K562 (cell line): ENCODE measurements at regions not wholly inside any gene's neighbourhood (a gene's known extent, or its start where the extent isn't known, plus 50 kb on each side); places are given as distances from the start of the nearest gene placed in this dataset.

Experiments
- ATAC-seq: fragments of 200-7000 bp; cut with Tn5 transposase; 3 replicates; pipeline ENCODE4 v1.9.1; 2020; ENCODE audit warnings: moderate library complexity
- BruUV-seq: library from RNA; stranded (reverse); fragments of 400-500 nt; replicated peaks from 2 replicates; lab custom pipeline; 2021; lab: Mats Ljungman, UMichigan
- CTCF ChIA-PET: fragments of 300-600 bp; formaldehyde crosslinking; extraction: SDS; loops from one replicate; lab custom pipeline; 2021; ENCODE audit warnings: low intra/inter-chr PET ratio; lab: Yijun Ruan, JAX
- POLR2A ChIA-PET: fragments of 300-600, 350-650 bp; sonication (Branson Sonifier 250); formaldehyde crosslinking; extraction: SDS; loops from one replicate; lab custom pipeline; 2021; ENCODE audit warnings: antibody characterized with exemption, inconsistent platforms; lab: Yijun Ruan, JAX
- DNase-seq, 4 experiments: peaks; one replicate each; pipeline versions ENCODE4 v3.0.0 to v3.0.0-alpha.2; 2011 to 2018; ENCODE audit warnings: low spot score in 3 of 4, mixed read lengths in 3 of 4; ENCODE audit errors: extremely low read depth in 1 of 4
- FAIRE-seq: peaks from 2 replicates; lab custom pipeline; 2011; peaks lifted over from hg19 to GRCh38; lab: Jason Lieb, UNC
- H2AFZ ChIP-seq: 2 replicates; pipeline ENCODE4 v1.6.0; 2011; ENCODE audit warnings: low read depth, low read length, control low read depth, inconsistent platforms
- H3K27ac ChIP-seq: fragments of 200-600 bp; 3 replicates; pipeline ENCODE4 v1.8.0; 2011; ENCODE audit warnings: low read depth, mild to moderate bottlenecking, control low read depth, inconsistent platforms, low read length, moderate library complexity, mixed read lengths; ENCODE audit errors: extremely low read depth
- H3K27me3 ChIP-seq, 2 experiments: fragments of 300-600 bp in 1 of 2; 2 replicates in 1 of 2; 3 replicates in 1 of 2; pipeline versions ENCODE4 v1.6.0 to v1.8.0; 2011; ENCODE audit warnings: inconsistent platforms in 2 of 2, low read length in 2 of 2, mild to moderate bottlenecking in 1 of 2, mixed read lengths in 1 of 2, moderate library complexity in 1 of 2; ENCODE audit not compliant: control insufficient read depth in 2 of 2, insufficient read depth in 2 of 2
- H3K36me3 ChIP-seq: fragments of 300-600 bp; 3 replicates; pipeline ENCODE4 v1.8.0; 2011; ENCODE audit warnings: mild to moderate bottlenecking, low read length, inconsistent platforms; ENCODE audit not compliant: control insufficient read depth, insufficient read depth
- H3K4me1 ChIP-seq, 2 experiments: fragments of 200-600 bp in 1 of 2; replicated peaks in 1 of 2; 2 replicates in 1 of 2; 3 replicates in 1 of 2; pipeline versions ENCODE4 v1.5.1 to v1.8.0; 2011; ENCODE audit warnings: inconsistent platforms in 2 of 2, low read length in 2 of 2, mild to moderate bottlenecking in 1 of 2, mixed read lengths in 1 of 2, moderate library complexity in 1 of 2; ENCODE audit not compliant: control insufficient read depth in 2 of 2, insufficient read depth in 2 of 2
- H3K4me2 ChIP-seq: 2 replicates; pipeline ENCODE4 v1.6.1; 2011; ENCODE audit warnings: low read length, control low read depth, inconsistent platforms, mixed read lengths; ENCODE audit not compliant: insufficient read depth
- H3K4me3 ChIP-seq: fragments of 200-600 bp; sonication (generic), shearing (Covaris generic); 2 replicates; pipeline ENCODE4 v1.5.1; 2016; ENCODE audit warnings: control low read depth, inconsistent platforms
- H3K79me2 ChIP-seq: fragments of 200-600 bp; 3 replicates; pipeline ENCODE4 v1.8.0; 2011; ENCODE audit warnings: low read length, inconsistent platforms; ENCODE audit not compliant: control insufficient read depth, insufficient read depth
- H3K9ac ChIP-seq, 2 experiments: 2 replicates each; pipeline versions ENCODE4 v1.6.0 to v1.6.1; 2011; ENCODE audit warnings: low read depth in 2 of 2, low read length in 2 of 2, control low read depth in 1 of 2, inconsistent platforms in 1 of 2, mild to moderate bottlenecking in 1 of 2, mixed read lengths in 1 of 2; ENCODE audit not compliant: insufficient read depth in 1 of 2
- H3K9me1 ChIP-seq: one replicate; pipeline ENCODE4 v1.6.0; 2011; ENCODE audit warnings: inconsistent platforms, mild to moderate bottlenecking, low read length, moderate library complexity; ENCODE audit not compliant: control insufficient read depth, insufficient read depth
- H3K9me3 ChIP-seq: replicated peaks from 2 replicates; pipeline ENCODE4 v1.5.1; 2011; ENCODE audit warnings: low read depth, low read length, inconsistent platforms; ENCODE audit not compliant: control insufficient read depth, insufficient read depth
- H4K20me1 ChIP-seq: replicated peaks from 2 replicates; pipeline ENCODE4 v1.6.1; 2011; ENCODE audit warnings: low read length, inconsistent platforms, mixed read lengths; ENCODE audit not compliant: control insufficient read depth, insufficient read depth
- ATF4 ChIP-seq: fragments of 450-650 bp; formaldehyde crosslinking; IDR thresholded peaks from 2 replicates; pipeline ENCODE4 v1.4.0; 2022; ENCODE audit warnings: mild to moderate bottlenecking, moderate library complexity
- BCOR ChIP-seq: fragments of 450-650 bp; IDR thresholded peaks from 2 replicates; pipeline ENCODE4 v1.6.1; 2016
- FOXP4 ChIP-seq: sonication (generic); formaldehyde crosslinking; IDR thresholded peaks from 2 replicates; pipeline ENCODE4 v1.8.0; 2022; ENCODE audit warnings: mild to moderate bottlenecking, missing genetic modification reagents, borderline replicate concordance
- SP2 ChIP-seq: IDR thresholded peaks from 2 replicates; pipeline ENCODE4 v1.6.1; 2011; ENCODE audit warnings: mild to moderate bottlenecking, low read depth, low read length, moderate library complexity; ENCODE audit not compliant: poor library complexity, severe bottlenecking; ENCODE audit errors: extremely low read depth
- TCF7 ChIP-seq: sonication (generic); IDR thresholded peaks from 2 replicates; pipeline ENCODE4 v1.6.1; 2016; ENCODE audit warnings: antibody characterized with exemption, borderline replicate concordance
- in situ Hi-C: fragments of 300-500 bp; cut with MboI; formaldehyde crosslinking; loops from 4 replicates; pipeline ENCODE4 v1.15.0; 2018; ENCODE audit warnings: inconsistent platforms, mixed read lengths
- intact Hi-C: fragments of 100-400 bp; cut with micrococcal nuclease; formaldehyde crosslinking; loops from 2 replicates; pipeline ENCODE4 v1.14.2; 2022
- TF ChIP-seq, protein P1 (sequence below): fragments of 450-650 bp; IDR thresholded peaks from 2 replicates; pipeline ENCODE4 v1.6.1; 2018; ENCODE audit warnings: mild to moderate bottlenecking, low read depth; ENCODE audit not compliant: partially characterized antibody
- TF ChIP-seq, protein P2 (sequence below), 3 experiments: fragments of 200-800 bp in 1 of 3; fragments of 250-450 bp in 1 of 3; fragments of 450-650 bp in 1 of 3; sonication (Bioruptor Pico) in 1 of 3; sonication (Bioruptor generic) in 1 of 3; formaldehyde crosslinking in 1 of 3; IDR thresholded peaks; 2 replicates each; pipeline versions ENCODE4 v1.6.1 to v1.8.0; 2016 to 2022; ENCODE audit warnings: mild to moderate bottlenecking in 2 of 3, missing genetic modification characterization in 2 of 3, missing compliant biosample characterization in 1 of 3, moderate library complexity in 1 of 3

- no peak for DNase-seq
- H3K36me3 ChIP-seq, result no peaks in the 10 kb centered on the region
- H3K9me3 ChIP-seq, result no peaks in the 10 kb centered on the region
- POLR2A ChIA-PET, result no interaction called here
- no peaks in the 10 kb centered on the region for H3K27me3 ChIP-seq
- no peaks in the 10 kb centered on the region for H3K9me1 ChIP-seq
- no peak for ATAC-seq
- intact Hi-C loops, result no loop called here
- H3K79me2 ChIP-seq, result no peaks in the 10 kb centered on the region
- no peaks in the 10 kb centered on the region for H4K20me1 ChIP-seq
- no peak overlapping the region for H3K4me3 ChIP-seq
- in situ Hi-C loops, result no loop called here
- H3K4me1 ChIP-seq, result no peaks in the 10 kb centered on the region
- H2AFZ ChIP-seq, result no peak overlapping the region
- CTCF ChIA-PET, result no interaction called here
- no peak for FAIRE-seq
- no TSS peak for BruUV-seq
- no peak overlapping the region for H3K27ac ChIP-seq
- H3K4me2 ChIP-seq, result no peak overlapping the region
- no peak for TF ChIP-seq SP2
- TF ChIP-seq, protein P1, sequence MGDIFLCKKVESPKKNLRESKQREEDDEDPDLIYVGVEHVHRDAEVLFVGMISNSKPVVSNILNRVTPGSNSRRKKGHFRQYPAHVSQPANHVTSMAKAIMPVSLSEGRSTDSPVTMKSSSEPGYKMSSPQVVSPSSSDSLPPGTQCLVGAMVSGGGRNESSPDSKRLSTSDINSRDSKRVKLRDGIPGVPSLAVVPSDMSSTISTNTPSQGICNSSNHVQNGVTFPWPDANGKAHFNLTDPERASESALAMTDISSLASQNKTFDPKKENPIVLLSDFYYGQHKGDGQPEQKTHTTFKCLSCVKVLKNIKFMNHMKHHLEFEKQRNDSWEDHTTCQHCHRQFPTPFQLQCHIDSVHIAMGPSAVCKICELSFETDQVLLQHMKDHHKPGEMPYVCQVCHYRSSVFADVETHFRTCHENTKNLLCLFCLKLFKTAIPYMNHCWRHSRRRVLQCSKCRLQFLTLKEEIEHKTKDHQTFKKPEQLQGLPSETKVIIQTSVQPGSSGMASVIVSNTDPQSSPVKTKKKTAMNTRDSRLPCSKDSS, result peak; percentile 26
- TF ChIP-seq ATF4 (CRISPR knock-in tag), result no peak
- no peak for TF ChIP-seq FOXP4 (CRISPR knock-in tag)
- TF ChIP-seq, protein P2, sequence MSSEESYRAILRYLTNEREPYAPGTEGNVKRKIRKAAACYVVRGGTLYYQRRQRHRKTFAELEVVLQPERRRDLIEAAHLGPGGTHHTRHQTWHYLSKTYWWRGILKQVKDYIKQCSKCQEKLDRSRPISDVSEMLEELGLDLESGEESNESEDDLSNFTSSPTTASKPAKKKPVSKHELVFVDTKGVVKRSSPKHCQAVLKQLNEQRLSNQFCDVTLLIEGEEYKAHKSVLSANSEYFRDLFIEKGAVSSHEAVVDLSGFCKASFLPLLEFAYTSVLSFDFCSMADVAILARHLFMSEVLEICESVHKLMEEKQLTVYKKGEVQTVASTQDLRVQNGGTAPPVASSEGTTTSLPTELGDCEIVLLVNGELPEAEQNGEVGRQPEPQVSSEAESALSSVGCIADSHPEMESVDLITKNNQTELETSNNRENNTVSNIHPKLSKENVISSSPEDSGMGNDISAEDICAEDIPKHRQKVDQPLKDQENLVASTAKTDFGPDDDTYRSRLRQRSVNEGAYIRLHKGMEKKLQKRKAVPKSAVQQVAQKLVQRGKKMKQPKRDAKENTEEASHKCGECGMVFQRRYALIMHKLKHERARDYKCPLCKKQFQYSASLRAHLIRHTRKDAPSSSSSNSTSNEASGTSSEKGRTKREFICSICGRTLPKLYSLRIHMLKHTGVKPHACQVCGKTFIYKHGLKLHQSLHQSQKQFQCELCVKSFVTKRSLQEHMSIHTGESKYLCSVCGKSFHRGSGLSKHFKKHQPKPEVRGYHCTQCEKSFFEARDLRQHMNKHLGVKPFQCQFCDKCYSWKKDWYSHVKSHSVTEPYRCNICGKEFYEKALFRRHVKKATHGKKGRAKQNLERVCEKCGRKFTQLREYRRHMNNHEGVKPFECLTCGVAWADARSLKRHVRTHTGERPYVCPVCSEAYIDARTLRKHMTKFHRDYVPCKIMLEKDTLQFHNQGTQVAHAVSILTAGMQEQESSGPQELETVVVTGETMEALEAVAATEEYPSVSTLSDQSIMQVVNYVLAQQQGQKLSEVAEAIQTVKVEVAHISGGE (CRISPR knock-in tag; IDR thresholded peaks at IDR 0.05), result peak in 1 of 3 experiments; percentile 79; a peak in 2 of 6 replicates
- TF ChIP-seq TCF7, result no peak
- no peak for TF ChIP-seq BCOR
- TF ChIP-seq, all 486 proteins: peak for 2
- H3K9ac ChIP-seq, result no peak overlapping the region
Observed at GRCh38 chr20:53818457-53819177, 225.0 kb upstream of the ZNF217 start.
